ENCODE measurements at regions not wholly inside any gene's neighbourhood (a gene's known extent, or its start where the extent isn't known, plus 50 kb on each side); places are given as distances from the start of the nearest gene placed in this dataset.

- TF ChIP-seq CTCF (IDR thresholded peaks at IDR 0.05; ENCODE audit: insufficient read depth, low read length), result no peak
- no peak for TF ChIP-seq REST (IDR thresholded peaks at IDR 0.05; ENCODE audit: insufficient replicate concordance, low read depth)
- TF ChIP-seq POLR2AphosphoS5 (IDR thresholded peaks at IDR 0.05; ENCODE audit: low read depth), result no peak
- TF ChIP-seq GABPA (IDR thresholded peaks at IDR 0.05; ENCODE audit: low read depth), result no peak
- TF ChIP-seq SPI1 (IDR thresholded peaks at IDR 0.05; ENCODE audit: borderline replicate concordance, low read depth), result no peak
Observed at GRCh38 chr1:99365141-99365540, 100.8 kb downstream of the PLPPR4 start.

All from HL-60 (cell line).